Gastrocnemius medialis (tissue), 4 donors: ENCODE measurements at regions not wholly inside any gene's neighbourhood (a gene's known extent, or its start where the extent isn't known, plus 50 kb on each side); places are given as distances from the start of the nearest gene placed in this dataset.

Source experiments
- CTCF ChIP-seq, 5 experiments: fragments of 450-650 bp in 3 of 5; fragments of 200-600 bp in 2 of 5; sonication (generic) in 2 of 5; IDR thresholded peaks in 4 of 5; conservative IDR thresholded peaks in 1 of 5; 1 replicate in 4 of 5; 2 replicates in 1 of 5; pipeline ENCODE4 v1.5.1; 2016 to 2019; ENCODE audit warnings: antibody characterized with exemption in 5 of 5, mild to moderate bottlenecking in 3 of 5, moderate library complexity in 3 of 5
- POLR2A ChIP-seq, 2 donors: fragments of 450-650 bp; IDR thresholded peaks; one replicate each; pipeline ENCODE4 v1.6.1; 2017; ENCODE audit warnings: antibody characterized with exemption in 2 of 2, mild to moderate bottlenecking in 2 of 2, moderate library complexity in 2 of 2

GRCh38 chr3:5431811-5432378 is 244.4 kb downstream of the EDEM1 start:
- TF ChIP-seq CTCF (IDR thresholded peaks at IDR 0.05 in 4 of 5, conservative IDR thresholded peaks at IDR 0.05 in 1 of 5): no peak
- no peak for TF ChIP-seq POLR2A (IDR thresholded peaks at IDR 0.05)
